H1 (cell line): ENCODE measurements at regions not wholly inside any gene's neighbourhood (a gene's known extent, or its start where the extent isn't known, plus 50 kb on each side); places are given as distances from the start of the nearest gene placed in this dataset.

Experiments
- CTCF ChIA-PET: fragments of 300-600 bp; sonication (Branson Sonifier 250); formaldehyde crosslinking; loops from one replicate; lab custom pipeline; 2021; ENCODE audit not compliant: partially characterized antibody; lab: Charles Lee
- POLR2A ChIA-PET: fragments of 300-600 bp; sonication (Branson Sonifier 250); formaldehyde crosslinking; loops from one replicate; lab custom pipeline; 2021; ENCODE audit warnings: inconsistent platforms; ENCODE audit not compliant: partially characterized antibody; lab: Charles Lee
- DNase-seq, 2 experiments: peaks; one replicate each; pipeline versions ENCODE4 v3.0.0 to v3.0.0-alpha.2; 2010 to 2022; ENCODE audit warnings: low spot score in 2 of 2, low read depth in 1 of 2, mixed read lengths in 1 of 2
- FAIRE-seq: peaks from 2 replicates; lab custom pipeline; 2011; peaks lifted over from hg19 to GRCh38; lab: Jason Lieb, UNC
- H2AFZ ChIP-seq: 2 replicates; pipeline ENCODE4 v1.8.1; 2012; ENCODE audit warnings: low read length, inconsistent platforms
- H2AK5ac ChIP-seq: 2 replicates; pipeline ENCODE4 v1.6.1; 2013; ENCODE audit warnings: low read depth, low read length
- H2BK120ac ChIP-seq: replicated peaks from 2 replicates; pipeline ENCODE3; 2013; ENCODE audit warnings: low read depth, low read length, inconsistent platforms
- H2BK12ac ChIP-seq: 2 replicates; pipeline ENCODE4 v1.6.1; 2013; ENCODE audit warnings: low read depth, low read length
- H2BK15ac ChIP-seq: 2 replicates; pipeline ENCODE4 v1.6.1; 2013; ENCODE audit warnings: low read length
- H2BK20ac ChIP-seq: 2 replicates; pipeline ENCODE4 v1.6.1; 2013; ENCODE audit warnings: low read length
- H2BK5ac ChIP-seq: 2 replicates; pipeline ENCODE4 v1.6.1; 2013; ENCODE audit warnings: low read depth, low read length
- H3K14ac ChIP-seq: 2 replicates; pipeline ENCODE4 v1.6.1; 2013; ENCODE audit warnings: inconsistent platforms; ENCODE audit not compliant: insufficient read length
- H3K18ac ChIP-seq: 2 replicates; pipeline ENCODE4 v1.6.1; 2013; ENCODE audit warnings: low read length; ENCODE audit errors: extremely low read depth
- H3K23ac ChIP-seq: 2 replicates; pipeline ENCODE4 v1.6.1; 2013; ENCODE audit warnings: inconsistent platforms; ENCODE audit not compliant: insufficient read length
- H3K23me2 ChIP-seq: 2 replicates; pipeline ENCODE4 v1.6.1; 2013; ENCODE audit warnings: low read depth, low read length
- H3K27ac ChIP-seq: 2 replicates; pipeline ENCODE4 v1.6.1; 2011; ENCODE audit warnings: low read depth, low read length, inconsistent platforms
- H3K27me3 ChIP-seq, 4 experiments: replicated peaks in 1 of 4; 1 replicate in 1 of 4; 2 replicates in 3 of 4; pipeline versions ENCODE4 v1.6.1 to v1.8.1; 2011 to 2013; ENCODE audit warnings: low read length in 3 of 4, mild to moderate bottlenecking in 3 of 4, inconsistent platforms in 2 of 4, mixed read lengths in 2 of 4, moderate library complexity in 1 of 4; ENCODE audit not compliant: control insufficient read depth in 3 of 4, insufficient read depth in 3 of 4; ENCODE audit errors: extremely low read depth in 1 of 4
- H3K36me3 ChIP-seq, 4 experiments: 2 replicates each; pipeline versions ENCODE4 v1.6.1 to v1.8.1; 2011 to 2013; ENCODE audit warnings: mild to moderate bottlenecking in 4 of 4, low read length in 3 of 4, moderate library complexity in 2 of 4, control low read depth in 1 of 4, inconsistent platforms in 1 of 4; ENCODE audit not compliant: insufficient read depth in 4 of 4, control insufficient read depth in 2 of 4
- H3K4ac ChIP-seq: replicated peaks from 2 replicates; pipeline ENCODE3; 2013; ENCODE audit warnings: low read length, low read depth, mixed read lengths, inconsistent platforms; ENCODE audit not compliant: insufficient read length
- H3K4me1 ChIP-seq, 4 experiments: replicated peaks in 1 of 4; 1 replicate in 1 of 4; 2 replicates in 3 of 4; pipeline versions ENCODE4 v1.6.1 to v1.8.1; 2011 to 2013; ENCODE audit warnings: low read length in 3 of 4, inconsistent platforms in 2 of 4, mixed read lengths in 1 of 4; ENCODE audit not compliant: insufficient read depth in 4 of 4, control insufficient read depth in 3 of 4
- H3K4me2 ChIP-seq, 2 experiments: 2 replicates each; pipeline versions ENCODE4 v1.6.1 to v1.8.1; 2011 to 2013; ENCODE audit warnings: low read depth in 2 of 2, low read length in 2 of 2, control low read depth in 1 of 2, inconsistent platforms in 1 of 2, mild to moderate bottlenecking in 1 of 2; ENCODE audit not compliant: insufficient read depth in 1 of 2
- H3K4me3 ChIP-seq, 4 experiments: fragments of 200-600, 300-600 bp in 1 of 4; sonication (generic), shearing (Covaris generic), sonication (Bioruptor Twin) in 1 of 4; 2 replicates each; pipeline versions ENCODE4 v1.5.1 to v1.8.1; 2011 to 2016; ENCODE audit warnings: low read length in 4 of 4, low read depth in 3 of 4, control low read depth in 2 of 4, inconsistent platforms in 2 of 4, mild to moderate bottlenecking in 2 of 4, mixed read lengths in 1 of 4, moderate library complexity in 1 of 4; ENCODE audit not compliant: insufficient read depth in 2 of 4; ENCODE audit errors: extremely low read depth in 1 of 4
- H3K56ac ChIP-seq: replicated peaks from 2 replicates; pipeline ENCODE3; 2013; ENCODE audit warnings: low read depth, mild to moderate bottlenecking, mixed read lengths, low read length, inconsistent platforms; ENCODE audit not compliant: insufficient read length
- H3K79me1 ChIP-seq: 2 replicates; pipeline ENCODE4 v1.6.1; 2013; ENCODE audit warnings: low read depth, low read length, control low read depth
- H3K79me2 ChIP-seq, 2 experiments: 2 replicates each; pipeline versions ENCODE4 v1.6.1 to v1.8.1; 2012 to 2013; ENCODE audit warnings: low read length in 2 of 2, mild to moderate bottlenecking in 2 of 2, inconsistent platforms in 1 of 2; ENCODE audit not compliant: insufficient read depth in 2 of 2, control insufficient read depth in 1 of 2
- H3K9ac ChIP-seq, 4 experiments: replicated peaks in 1 of 4; 1 replicate in 1 of 4; 2 replicates in 3 of 4; pipeline versions ENCODE4 v1.6.1 to v1.8.1; 2011 to 2013; ENCODE audit warnings: low read depth in 3 of 4, low read length in 3 of 4, control low read depth in 2 of 4, mild to moderate bottlenecking in 2 of 4, moderate library complexity in 2 of 4, inconsistent platforms in 1 of 4; ENCODE audit errors: extremely low read depth in 1 of 4
- H3K9me3 ChIP-seq, 2 experiments: 2 replicates each; pipeline versions ENCODE4 v1.6.1 to v1.8.1; 2012 to 2013; ENCODE audit warnings: mild to moderate bottlenecking in 2 of 2, moderate library complexity in 2 of 2, control low read depth in 1 of 2, inconsistent platforms in 1 of 2, low read depth in 1 of 2, low read length in 1 of 2, mixed read lengths in 1 of 2; ENCODE audit not compliant: insufficient read depth in 2 of 2
- H4K20me1 ChIP-seq, 2 experiments: replicated peaks in 1 of 2; 2 replicates each; pipeline versions ENCODE3 to v1.8.1; 2011 to 2013; ENCODE audit warnings: inconsistent platforms in 2 of 2, low read length in 2 of 2, mild to moderate bottlenecking in 1 of 2; ENCODE audit not compliant: insufficient read depth in 2 of 2, control insufficient read depth in 1 of 2
- H4K5ac ChIP-seq: 2 replicates; pipeline ENCODE4 v1.6.1; 2013; ENCODE audit warnings: low read length, low read depth, mixed read lengths, inconsistent platforms; ENCODE audit not compliant: insufficient read length
- H4K8ac ChIP-seq: 2 replicates; pipeline ENCODE4 v1.8.0; 2013; ENCODE audit warnings: mild to moderate bottlenecking, moderate library complexity, low read length, inconsistent platforms; ENCODE audit not compliant: insufficient read depth; ENCODE audit errors: extremely low read depth
- H4K91ac ChIP-seq: replicated peaks from 2 replicates; pipeline ENCODE3; 2013; ENCODE audit warnings: low read length, mixed read lengths, inconsistent platforms; ENCODE audit not compliant: insufficient read length
- NANOG ChIP-seq: IDR thresholded peaks from 2 replicates; pipeline ENCODE4 v1.6.1; 2011; ENCODE audit warnings: low read length, low read depth, mild to moderate bottlenecking, inconsistent platforms; ENCODE audit not compliant: insufficient read depth, poor library complexity, severe bottlenecking
- WGBS, 2 experiments: shearing (Covaris generic) in 1 of 2; methylation state at CpG; one replicate each; pipeline versions ENCODE4 v1.1.6 to v1.1.7; 2013 to 2015; ENCODE audit warnings: low lambda C conversion rate in 2 of 2, mixed read lengths in 2 of 2, inconsistent platforms in 1 of 2, low coverage in 1 of 2, missing lambda C conversion rate in 1 of 2; ENCODE audit not compliant: insufficient replicate concordance in 2 of 2, insufficient coverage in 1 of 2, insufficient read length in 1 of 2; ENCODE audit errors: extremely low coverage in 1 of 2, missing lambda C conversion rate in 1 of 2; 5-methylcytosine and 5-hydroxymethylcytosine counted together

DNA sequence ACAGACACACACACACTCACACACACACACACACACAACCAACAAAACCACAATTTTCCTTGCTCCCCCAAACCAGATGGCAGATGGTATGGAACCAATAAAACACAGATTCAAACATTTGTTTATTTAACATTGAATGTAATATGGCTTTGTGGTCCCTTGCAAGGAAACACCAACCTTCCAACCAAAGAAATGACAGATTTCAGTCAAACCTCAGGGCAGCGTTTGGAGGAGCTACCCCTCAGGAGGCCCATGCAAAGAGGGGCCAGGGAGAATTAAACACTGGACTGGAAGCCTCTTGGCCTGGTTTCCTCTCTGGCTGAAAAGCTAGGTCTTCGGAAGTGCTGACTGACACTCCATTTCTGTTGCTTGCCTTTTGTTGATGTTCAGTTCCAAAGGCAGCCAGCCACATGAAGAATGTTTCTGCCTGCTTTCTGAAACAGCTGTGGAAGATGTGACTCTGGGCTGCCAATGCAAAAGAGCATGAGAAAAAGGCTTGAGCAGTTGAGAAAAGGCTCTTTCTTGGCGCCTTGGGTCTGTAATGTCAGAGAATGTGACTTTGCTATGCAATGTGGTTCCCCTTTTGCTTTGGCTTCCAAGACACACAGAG lies 296.1 kb downstream of the RPLP1 start:
- H3K23ac ChIP-seq: no peak overlapping the region
- no peak overlapping the region for H3K14ac ChIP-seq
- H2BK20ac ChIP-seq: no peak overlapping the region
- FAIRE-seq (no peak), DNase-seq (no peak)
- no peak overlapping the region for H2BK12ac ChIP-seq
- H3K4me3 ChIP-seq: no peak overlapping the region
- no peaks in the 10 kb centered on the region for H4K20me1 ChIP-seq
- H3K27ac ChIP-seq: no peak overlapping the region
- ChIA-PET CTCF (interaction anchor here (0.6 to 2.3 kb wide), 9 partner anchors 9 to 718 kb away, joined by 3 to 11 read pairs (median 4); no protein-coding TSS in a partner anchor), POLR2A (no interaction called here)
- H2AFZ ChIP-seq: no peak overlapping the region
- 83% methylated on average over 3 of the region's 3 CpGs; no CpG with 5 or more reads in 1 of the 2 experiments for WGBS, 2 experiments
- TF ChIP-seq NANOG: no peak
- H3K4me2 ChIP-seq: no peak overlapping the region
- no peaks in the 10 kb centered on the region for H3K36me3 ChIP-seq
- H3K18ac ChIP-seq: no peak overlapping the region
- no peaks in the 10 kb centered on the region for H3K27me3 ChIP-seq
- no peak overlapping the region for H4K5ac ChIP-seq
- H3K4ac ChIP-seq: no peak overlapping the region
- H3K79me1 ChIP-seq: no peaks in the 10 kb centered on the region
- peaks cover 0 to 3% (median 0%) of the 10 kb centered on the region in 4 experiments; a peak in 1 of 7 replicates for H3K4me1 ChIP-seq
- no peak overlapping the region for H2BK120ac ChIP-seq
- no peak overlapping the region; a peak in 1 of 7 replicates for H3K9ac ChIP-seq
- H3K23me2 ChIP-seq: no peaks in the 10 kb centered on the region; the same call in 1 of the 2 replicates
- H4K91ac ChIP-seq: no peak overlapping the region
- H3K9me3 ChIP-seq: 0 out of 4 replicates have a peak, but pooled peaks cover 0 to 2% of the 10 kb centered on the region in 2 experiments
- no peak overlapping the region for H2AK5ac ChIP-seq
- H3K79me2 ChIP-seq: no peaks in the 10 kb centered on the region
- no peak overlapping the region for H2BK5ac ChIP-seq
- no peak overlapping the region for H3K56ac ChIP-seq
- H2BK15ac ChIP-seq: no peak overlapping the region
- no peak overlapping the region for H4K8ac ChIP-seq
